HUDEP-2 (cell line): ENCODE measurements at regions not wholly inside any gene's neighbourhood (a gene's known extent, or its start where the extent isn't known, plus 50 kb on each side); places are given as distances from the start of the nearest gene placed in this dataset.

Experiments used
- DNase-seq, 76 experiments: peaks; one replicate each; lab custom pipeline; 2025; ENCODE audit not compliant: unreplicated experiment in 76 of 76; lab: John Stamatoyannopoulos, UW

- DNase-seq: peak in 60 of 76 experiments; percentile 11 to 80 (median 53)
These were observed 222.0 kb upstream of the PDE10A start for GRCh38 chr6:165884813-165885765.

GRCh38 chr6:165883851-165884640 lies 221.0 kb upstream of the PDE10A start:
- DNase-seq: no peak

GRCh38 chr6:165881806-165882205 lies 218.8 kb upstream of the PDE10A start:
- DNase-seq: no peak

- no peak for DNase-seq
These were observed 217.6 kb upstream of the PDE10A start for GRCh38 chr6:165880686-165881085.

- no peak for DNase-seq
These were observed 214.7 kb upstream of the PDE10A start for GRCh38 chr6:165877773-165878172.

GRCh38 chr6:165877192-165877591 lies 214.2 kb upstream of the PDE10A start:
- no peak for DNase-seq

GRCh38 chr6:165876588-165876987 lies 213.5 kb upstream of the PDE10A start:
- no peak for DNase-seq

- no peak for DNase-seq
These were observed 212.9 kb upstream of the PDE10A start for GRCh38 chr6:165875946-165876345.

- DNase-seq: no peak
These were observed 210.9 kb upstream of the PDE10A start for GRCh38 chr6:165873976-165874375.

GRCh38 chr6:165872811-165873210 lies 209.8 kb upstream of the PDE10A start:
- no peak for DNase-seq

GRCh38 chr6:165872311-165872710 lies 209.3 kb upstream of the PDE10A start:
- DNase-seq: no peak

- no peak for DNase-seq
These were observed 208.5 kb upstream of the PDE10A start for GRCh38 chr6:165871571-165871970.

- no peak for DNase-seq
These were observed 206.5 kb upstream of the PDE10A start for GRCh38 chr6:165869526-165869925.

- DNase-seq: no peak
These were observed 201.9 kb upstream of the PDE10A start for GRCh38 chr6:165864925-165865324.

GRCh38 chr6:165864218-165864617 lies 201.2 kb upstream of the PDE10A start:
- no peak for DNase-seq

- no peak for DNase-seq
These were observed 200.8 kb upstream of the PDE10A start for GRCh38 chr6:165863801-165864200.

- DNase-seq: no peak
These were observed 199.8 kb upstream of the PDE10A start for GRCh38 chr6:165862813-165863212.

- no peak for DNase-seq
These were observed 198.2 kb upstream of the PDE10A start for GRCh38 chr6:165861226-165861625.

GRCh38 chr6:165858586-165858985 lies 195.5 kb upstream of the PDE10A start:
- no peak for DNase-seq

GRCh38 chr6:165855856-165856255 lies 192.8 kb upstream of the PDE10A start:
- no peak for DNase-seq

GRCh38 chr6:165854863-165855593 lies 192.0 kb upstream of the PDE10A start:
- no peak for DNase-seq
